Ishikawa (cell line): ENCODE measurements at regions not wholly inside any gene's neighbourhood (a gene's known extent, or its start where the extent isn't known, plus 50 kb on each side); places are given as distances from the start of the nearest gene placed in this dataset.

ENCODE experiments used
- CEBPB ChIP-seq: IDR thresholded peaks from 2 replicates; pipeline ENCODE4 v1.6.1; 2012
- CREB1 ChIP-seq: IDR thresholded peaks from 2 replicates; pipeline ENCODE4 v1.6.1; 2012; ENCODE audit warnings: low read depth
- EGR1 ChIP-seq: IDR thresholded peaks from 2 replicates; pipeline ENCODE4 v1.6.1; 2012
- EP300 ChIP-seq: IDR thresholded peaks from 2 replicates; pipeline ENCODE4 v1.6.1; 2012; ENCODE audit warnings: borderline replicate concordance
- FOXM1 ChIP-seq: IDR thresholded peaks from 2 replicates; pipeline ENCODE4 v1.6.1; 2012; ENCODE audit warnings: low read depth, borderline replicate concordance
- NFIC ChIP-seq: IDR thresholded peaks from 2 replicates; pipeline ENCODE4 v1.6.1; 2012
- RAD21 ChIP-seq: IDR thresholded peaks from 2 replicates; pipeline ENCODE4 v1.6.1; 2012; ENCODE audit warnings: low read depth
- TAF1 ChIP-seq: IDR thresholded peaks from 2 replicates; pipeline ENCODE4 v1.6.1; 2012; ENCODE audit warnings: low read depth, mild to moderate bottlenecking
- TCF12 ChIP-seq: IDR thresholded peaks from 2 replicates; pipeline ENCODE4 v1.6.1; 2012; ENCODE audit warnings: low read depth
- TEAD4 ChIP-seq: IDR thresholded peaks from 2 replicates; pipeline ENCODE4 v1.6.1; 2012
- YY1 ChIP-seq: IDR thresholded peaks from 2 replicates; pipeline ENCODE4 v1.6.1; 2012; ENCODE audit warnings: low read depth
- ZBTB7A ChIP-seq: IDR thresholded peaks from 2 replicates; pipeline ENCODE4 v1.6.1; 2012; ENCODE audit warnings: low read depth
- TF ChIP-seq, protein P1 (sequence below): IDR thresholded peaks from 2 replicates; pipeline ENCODE4 v1.6.1; 2012
- TF ChIP-seq, protein P2 (sequence below): IDR thresholded peaks from 2 replicates; pipeline ENCODE4 v1.6.1; 2012
- TF ChIP-seq, protein P3 (sequence below): IDR thresholded peaks from 2 replicates; pipeline ENCODE4 v1.6.1; 2012; ENCODE audit warnings: low read depth, mild to moderate bottlenecking

DNA sequence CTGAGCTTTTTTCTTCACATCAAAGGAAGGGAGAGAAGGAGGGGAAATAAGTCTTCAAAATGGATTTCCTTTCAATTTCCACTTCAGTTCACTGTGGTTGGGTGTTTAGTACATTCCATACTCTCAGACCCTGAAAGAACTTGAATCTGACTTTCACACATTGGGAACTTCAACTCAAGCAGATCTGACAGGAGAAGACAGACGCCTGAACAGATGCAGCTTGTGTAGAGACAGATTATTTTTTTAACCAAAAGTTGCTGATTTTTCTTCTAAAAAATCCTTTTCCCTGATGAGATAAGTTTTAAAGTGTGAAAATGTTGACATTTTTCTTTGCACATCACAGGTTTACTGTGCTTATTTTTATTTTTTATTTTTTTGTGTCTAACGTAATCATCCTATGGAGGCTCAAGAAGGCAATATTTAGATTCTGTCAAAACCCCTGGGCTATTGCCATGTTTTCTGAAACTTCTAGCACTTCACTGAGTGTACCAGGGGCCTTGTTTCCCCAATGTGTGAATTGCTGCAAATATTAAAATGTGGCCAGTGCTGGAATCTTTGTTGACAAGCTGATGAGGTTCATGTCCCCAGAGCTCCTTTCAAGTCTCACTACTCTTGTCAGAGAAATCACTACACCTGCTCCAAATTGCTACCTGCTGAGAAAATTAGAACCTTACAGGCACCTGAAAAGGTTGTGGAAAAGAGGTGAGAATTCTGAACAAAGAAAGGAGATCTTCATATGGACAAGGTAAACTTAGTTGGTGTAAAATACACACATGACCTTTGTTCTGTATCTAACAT, 214.8 kb upstream of the BTBD3 start:
- TF ChIP-seq, protein P1, sequence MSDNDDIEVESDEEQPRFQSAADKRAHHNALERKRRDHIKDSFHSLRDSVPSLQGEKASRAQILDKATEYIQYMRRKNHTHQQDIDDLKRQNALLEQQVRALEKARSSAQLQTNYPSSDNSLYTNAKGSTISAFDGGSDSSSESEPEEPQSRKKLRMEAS: no peak
- no peak for TF ChIP-seq TCF12
- no peak for TF ChIP-seq ZBTB7A
- TF ChIP-seq FOXM1: no peak
- TF ChIP-seq EP300: no peak
- TF ChIP-seq CEBPB: no peak
- TF ChIP-seq, protein P2, sequence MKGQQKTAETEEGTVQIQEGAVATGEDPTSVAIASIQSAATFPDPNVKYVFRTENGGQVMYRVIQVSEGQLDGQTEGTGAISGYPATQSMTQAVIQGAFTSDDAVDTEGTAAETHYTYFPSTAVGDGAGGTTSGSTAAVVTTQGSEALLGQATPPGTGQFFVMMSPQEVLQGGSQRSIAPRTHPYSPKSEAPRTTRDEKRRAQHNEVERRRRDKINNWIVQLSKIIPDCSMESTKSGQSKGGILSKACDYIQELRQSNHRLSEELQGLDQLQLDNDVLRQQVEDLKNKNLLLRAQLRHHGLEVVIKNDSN: no peak
- TF ChIP-seq TAF1: no peak
- no peak for TF ChIP-seq CREB1
- no peak for TF ChIP-seq YY1
- TF ChIP-seq NFIC: no peak
- no peak for TF ChIP-seq TEAD4
- TF ChIP-seq, protein P3, sequence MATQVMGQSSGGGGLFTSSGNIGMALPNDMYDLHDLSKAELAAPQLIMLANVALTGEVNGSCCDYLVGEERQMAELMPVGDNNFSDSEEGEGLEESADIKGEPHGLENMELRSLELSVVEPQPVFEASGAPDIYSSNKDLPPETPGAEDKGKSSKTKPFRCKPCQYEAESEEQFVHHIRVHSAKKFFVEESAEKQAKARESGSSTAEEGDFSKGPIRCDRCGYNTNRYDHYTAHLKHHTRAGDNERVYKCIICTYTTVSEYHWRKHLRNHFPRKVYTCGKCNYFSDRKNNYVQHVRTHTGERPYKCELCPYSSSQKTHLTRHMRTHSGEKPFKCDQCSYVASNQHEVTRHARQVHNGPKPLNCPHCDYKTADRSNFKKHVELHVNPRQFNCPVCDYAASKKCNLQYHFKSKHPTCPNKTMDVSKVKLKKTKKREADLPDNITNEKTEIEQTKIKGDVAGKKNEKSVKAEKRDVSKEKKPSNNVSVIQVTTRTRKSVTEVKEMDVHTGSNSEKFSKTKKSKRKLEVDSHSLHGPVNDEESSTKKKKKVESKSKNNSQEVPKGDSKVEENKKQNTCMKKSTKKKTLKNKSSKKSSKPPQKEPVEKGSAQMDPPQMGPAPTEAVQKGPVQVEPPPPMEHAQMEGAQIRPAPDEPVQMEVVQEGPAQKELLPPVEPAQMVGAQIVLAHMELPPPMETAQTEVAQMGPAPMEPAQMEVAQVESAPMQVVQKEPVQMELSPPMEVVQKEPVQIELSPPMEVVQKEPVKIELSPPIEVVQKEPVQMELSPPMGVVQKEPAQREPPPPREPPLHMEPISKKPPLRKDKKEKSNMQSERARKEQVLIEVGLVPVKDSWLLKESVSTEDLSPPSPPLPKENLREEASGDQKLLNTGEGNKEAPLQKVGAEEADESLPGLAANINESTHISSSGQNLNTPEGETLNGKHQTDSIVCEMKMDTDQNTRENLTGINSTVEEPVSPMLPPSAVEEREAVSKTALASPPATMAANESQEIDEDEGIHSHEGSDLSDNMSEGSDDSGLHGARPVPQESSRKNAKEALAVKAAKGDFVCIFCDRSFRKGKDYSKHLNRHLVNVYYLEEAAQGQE: no peak

DNA sequence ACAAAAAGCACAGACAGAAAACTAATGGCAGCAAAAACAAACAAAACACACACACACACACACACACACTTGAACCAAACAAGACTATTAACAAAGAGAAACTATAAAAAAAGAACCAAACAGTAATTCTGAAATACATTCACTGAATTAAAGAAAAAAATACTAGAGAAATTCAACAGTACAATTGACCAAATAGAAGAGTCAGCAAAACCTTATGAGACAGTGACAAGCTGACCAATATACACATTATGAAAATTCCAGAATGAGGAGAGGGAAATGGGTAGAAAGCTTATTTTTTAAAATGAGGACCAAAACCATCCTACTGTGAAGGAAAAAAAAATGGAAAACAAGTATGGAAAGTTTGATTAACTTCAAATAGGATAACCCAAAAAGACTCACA, 212.2 kb upstream of the BTBD3 start:
- TF ChIP-seq TEAD4: no peak
- TF ChIP-seq EGR1: no peak
- TF ChIP-seq, protein P3: no peak
- TF ChIP-seq ZBTB7A: no peak
- TF ChIP-seq, protein P2: no peak
- no peak for TF ChIP-seq RAD21
- TF ChIP-seq CREB1: no peak
- no peak for TF ChIP-seq TAF1
- TF ChIP-seq, protein P1: no peak
- no peak for TF ChIP-seq TCF12
- TF ChIP-seq NFIC: no peak
- no peak for TF ChIP-seq FOXM1
- TF ChIP-seq YY1: no peak

DNA sequence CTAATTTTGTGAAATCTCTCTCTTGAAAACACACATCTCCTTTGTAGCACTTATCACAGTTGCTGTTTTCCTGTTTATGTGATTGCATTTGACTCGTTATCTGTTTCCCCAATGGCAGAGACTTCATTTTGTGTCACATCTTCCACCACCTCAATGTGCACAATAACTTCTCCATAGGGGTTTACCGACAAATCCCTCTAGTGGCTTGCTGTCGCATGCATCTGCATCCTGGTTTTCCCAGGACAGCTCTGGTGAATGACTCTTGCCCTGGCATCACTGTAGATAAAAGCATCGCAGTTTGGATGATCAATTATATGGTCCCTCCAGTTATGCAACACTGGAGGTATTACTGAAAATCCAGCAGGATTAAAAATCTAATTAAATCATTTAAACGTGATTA, 206.5 kb upstream of the BTBD3 start:
- TF ChIP-seq TCF12 (no peak), CEBPB (no peak), ZBTB7A (no peak), EGR1 (no peak), CREB1 (no peak), FOXM1 (no peak), EP300 (no peak), RAD21 (no peak), YY1 (no peak), NFIC (no peak), TEAD4 (no peak), TAF1 (no peak)
- TF ChIP-seq, protein P1: no peak
- TF ChIP-seq, protein P2: no peak
- TF ChIP-seq, protein P3: no peak
